H9 (cell line): ENCODE measurements at regions not wholly inside any gene's neighbourhood (a gene's known extent, or its start where the extent isn't known, plus 50 kb on each side); places are given as distances from the start of the nearest gene placed in this dataset.

Source experiments
- DNase-seq: peaks from one replicate; pipeline ENCODE4 v3.0.0-alpha.2; 2017
- H2AFZ ChIP-seq: one replicate; pipeline ENCODE4 v1.6.1; 2013; ENCODE audit warnings: mild to moderate bottlenecking, low read length, control low read depth, moderate library complexity
- H2AK5ac ChIP-seq: 2 replicates; pipeline ENCODE4 v1.6.1; 2013; ENCODE audit warnings: low read length, control low read depth, mixed read lengths; ENCODE audit not compliant: insufficient read length
- H2BK120ac ChIP-seq: one replicate; pipeline ENCODE4 v1.6.1; 2013; ENCODE audit warnings: low read depth, mild to moderate bottlenecking, low read length, control low read depth, inconsistent platforms; ENCODE audit not compliant: poor library complexity, severe bottlenecking
- H2BK12ac ChIP-seq: 2 replicates; pipeline ENCODE4 v1.6.1; 2013; ENCODE audit warnings: low read length, control low read depth, mixed read lengths, low read depth; ENCODE audit not compliant: insufficient read length
- H2BK15ac ChIP-seq: 2 replicates; pipeline ENCODE4 v1.6.1; 2013; ENCODE audit warnings: low read depth, low read length, control low read depth
- H2BK20ac ChIP-seq: one replicate; pipeline ENCODE4 v1.6.1; 2013; ENCODE audit warnings: low read depth, mild to moderate bottlenecking, low read length, control low read depth, inconsistent platforms; ENCODE audit not compliant: poor library complexity, severe bottlenecking
- H2BK5ac ChIP-seq: 2 replicates; pipeline ENCODE4 v1.6.1; 2013; ENCODE audit warnings: low read length, control low read depth, mixed read lengths; ENCODE audit not compliant: insufficient read length
- H3K14ac ChIP-seq: 2 replicates; pipeline ENCODE4 v1.6.1; 2013; ENCODE audit warnings: low read length, control low read depth; ENCODE audit not compliant: insufficient read depth
- H3K18ac ChIP-seq: 2 replicates; pipeline ENCODE4 v1.6.1; 2013; ENCODE audit warnings: low read depth, mild to moderate bottlenecking, mixed read lengths, low read length, control low read depth; ENCODE audit not compliant: insufficient read length
- H3K23ac ChIP-seq: 2 replicates; pipeline ENCODE4 v1.6.1; 2013; ENCODE audit warnings: low read length, control low read depth, mixed read lengths, low read depth; ENCODE audit not compliant: insufficient read length
- H3K23me2 ChIP-seq: 2 replicates; pipeline ENCODE4 v1.6.1; 2013; ENCODE audit warnings: low read depth, mild to moderate bottlenecking, mixed read lengths, low read length, control low read depth; ENCODE audit not compliant: insufficient read length, poor library complexity, severe bottlenecking
- H3K27ac ChIP-seq: 2 replicates; pipeline ENCODE4 v1.5.1; 2013; ENCODE audit warnings: low read length, control low read depth, mixed read lengths, low read depth; ENCODE audit not compliant: insufficient read length
- H3K27me3 ChIP-seq: 2 replicates; pipeline ENCODE4 v1.6.1; 2013; ENCODE audit warnings: low read length, control low read depth, inconsistent platforms; ENCODE audit not compliant: insufficient read depth
- H3K4ac ChIP-seq: 2 replicates; pipeline ENCODE4 v1.6.1; 2013; ENCODE audit warnings: low read depth, mild to moderate bottlenecking, control low read depth, inconsistent platforms, low read length, moderate library complexity
- H3K4me1 ChIP-seq: 2 replicates; pipeline ENCODE4 v1.6.1; 2013; ENCODE audit warnings: low read length, control low read depth, inconsistent platforms; ENCODE audit not compliant: insufficient read depth
- H3K4me2 ChIP-seq: 2 replicates; pipeline ENCODE4 v1.6.1; 2013; ENCODE audit warnings: low read length, control low read depth, mixed read lengths; ENCODE audit not compliant: insufficient read length, insufficient read depth
- H3K56ac ChIP-seq: 2 replicates; pipeline ENCODE4 v1.6.1; 2013; ENCODE audit warnings: low read depth, mild to moderate bottlenecking, mixed read lengths, low read length, control low read depth; ENCODE audit not compliant: insufficient read length
- H3K79me1 ChIP-seq: 2 replicates; pipeline ENCODE4 v1.6.1; 2013; ENCODE audit warnings: low read depth, mild to moderate bottlenecking, moderate library complexity, low read length, control low read depth, inconsistent platforms; ENCODE audit not compliant: insufficient read depth, poor library complexity, severe bottlenecking
- H3K79me2 ChIP-seq: 2 replicates; pipeline ENCODE4 v1.6.1; 2013; ENCODE audit warnings: low read length, control low read depth, inconsistent platforms; ENCODE audit not compliant: insufficient read depth
- H3K9ac ChIP-seq: 2 replicates; pipeline ENCODE4 v1.6.1; 2013; ENCODE audit warnings: low read length, control low read depth, mixed read lengths; ENCODE audit not compliant: insufficient read length; ENCODE audit errors: extremely low read depth
- H3K9me3 ChIP-seq: one replicate; pipeline ENCODE4 v1.6.1; 2013; ENCODE audit warnings: low read depth, low read length, inconsistent platforms; ENCODE audit not compliant: control insufficient read depth
- H3T11ph ChIP-seq: one replicate; pipeline ENCODE4 v1.6.1; 2013; ENCODE audit warnings: mild to moderate bottlenecking, low read length, control low read depth, inconsistent platforms
- H4K20me1 ChIP-seq: one replicate; pipeline ENCODE4 v1.6.1; 2013; ENCODE audit not compliant: control insufficient read depth, insufficient read length, insufficient read depth
- H4K5ac ChIP-seq: 2 replicates; pipeline ENCODE4 v1.6.1; 2013; ENCODE audit warnings: low read depth, mild to moderate bottlenecking, mixed read lengths, low read length, control low read depth; ENCODE audit not compliant: insufficient read length
- H4K8ac ChIP-seq: replicated peaks from 2 replicates; pipeline ENCODE4 v1.6.1; 2013; ENCODE audit warnings: low read length, control low read depth, mixed read lengths, low read depth; ENCODE audit not compliant: insufficient read length
- H4K91ac ChIP-seq: 2 replicates; pipeline ENCODE4 v1.6.1; 2013; ENCODE audit warnings: low read depth, mild to moderate bottlenecking, moderate library complexity, mixed read lengths, low read length, control low read depth; ENCODE audit not compliant: insufficient read length
- H3K27ac Mint-ChIP-seq, 3 experiments: 2 replicates in 2 of 3; 3 replicates in 1 of 3; pipeline ENCODE4 v1.8.0; 2020 to 2021; ENCODE audit warnings: mixed read lengths in 3 of 3, mild to moderate bottlenecking in 1 of 3, moderate library complexity in 1 of 3
- H3K27me3 Mint-ChIP-seq: 2 replicates; pipeline ENCODE4 v1.8.0; 2021; ENCODE audit warnings: low read depth, mild to moderate bottlenecking, moderate library complexity, mixed read lengths
- H3K36me3 Mint-ChIP-seq, 3 experiments: 2 replicates in 2 of 3; 3 replicates in 1 of 3; pipeline ENCODE4 v1.8.0; 2020 to 2021; ENCODE audit warnings: low read depth in 3 of 3, mixed read lengths in 3 of 3; ENCODE audit not compliant: insufficient read depth in 1 of 3
- H3K4me1 Mint-ChIP-seq, 2 experiments: 2 replicates each; pipeline ENCODE4 v1.8.0; 2020; ENCODE audit warnings: mixed read lengths in 2 of 2
- H3K4me3 Mint-ChIP-seq, 2 experiments: 2 replicates in 1 of 2; 3 replicates in 1 of 2; pipeline ENCODE4 v1.8.0; 2020 to 2021; ENCODE audit warnings: mild to moderate bottlenecking in 2 of 2, mixed read lengths in 2 of 2, moderate library complexity in 1 of 2
- H3K9me3 Mint-ChIP-seq, 2 experiments: 2 replicates in 1 of 2; 3 replicates in 1 of 2; pipeline ENCODE4 v1.8.0; 2020; ENCODE audit warnings: mild to moderate bottlenecking in 2 of 2, mixed read lengths in 2 of 2, moderate library complexity in 1 of 2
- WGBS: extraction: QIAGEN DNeasy Blood & Tissue Kit; methylation state at CpG from one replicate; pipeline ENCODE4 v1.1.7; 2013; ENCODE audit warnings: missing lambda C conversion rate, low lambda C conversion rate, mixed read lengths; ENCODE audit not compliant: insufficient read length; ENCODE audit errors: extremely low coverage; 5-methylcytosine and 5-hydroxymethylcytosine counted together
- TF ChIP-seq, protein P1 (sequence below): fragments of 200-600 bp; sonication (generic); conservative IDR thresholded peaks from 3 replicates; pipeline ENCODE4 v1.8.0; 2021; ENCODE audit warnings: antibody characterized with exemption, mild to moderate bottlenecking

DNA sequence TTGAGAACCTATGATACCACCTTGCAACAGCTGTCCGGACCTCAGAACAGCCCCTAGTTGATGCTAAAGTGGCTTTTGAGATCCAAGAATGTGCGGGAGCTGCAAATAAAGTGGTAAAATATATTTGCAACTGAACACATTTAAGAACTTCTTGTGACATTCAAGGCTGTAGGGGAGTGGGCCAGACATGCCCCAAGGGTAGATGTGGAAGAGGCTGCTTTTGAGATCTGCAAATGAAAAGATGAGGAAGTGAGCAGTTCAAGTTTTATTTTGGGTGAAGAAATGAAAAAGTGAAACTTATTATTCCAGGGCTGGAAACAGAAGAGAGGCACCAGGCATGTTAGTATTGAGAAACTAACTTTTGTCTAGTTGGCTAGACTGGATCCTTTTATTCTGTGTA lies 359.5 kb upstream of the PLXNA2 start:
- Mint-ChIP-seq H3K4me1 (peaks cover 38 to 47% of the 10 kb centered on the region in 2 experiments), H3K27ac (no peak overlapping the region), H3K27me3 (no peaks in the 10 kb centered on the region), H3K9me3 (no peaks in the 10 kb centered on the region), H3K4me3 (no peak overlapping the region), H3K36me3 (no peaks in the 10 kb centered on the region)
- H3K9ac ChIP-seq = no peak overlapping the region
- no peaks in the 10 kb centered on the region for H3K9me3 ChIP-seq
- H3K14ac ChIP-seq = no peak overlapping the region
- no CpG with 5 or more reads among the region's 2 CpGs for WGBS
- no peaks in the 10 kb centered on the region for H3K79me2 ChIP-seq
- H4K20me1 ChIP-seq = no peaks in the 10 kb centered on the region
- no peak overlapping the region for H2AFZ ChIP-seq
- no peak overlapping the region for H3K56ac ChIP-seq
- H3K23ac ChIP-seq = no peak overlapping the region
- no peak overlapping the region for H2BK120ac ChIP-seq
- H2BK5ac ChIP-seq = no peak overlapping the region
- H3K4me2 ChIP-seq = no peak overlapping the region
- no peaks in the 10 kb centered on the region for H3K79me1 ChIP-seq
- H2BK12ac ChIP-seq = no peak overlapping the region
- no peak overlapping the region for H3K27ac ChIP-seq
- DNase-seq = no peak
- no peak overlapping the region for H2BK15ac ChIP-seq
- H3K4me1 ChIP-seq = peaks cover 9% of the 10 kb centered on the region; the same call in 1 of the 2 replicates
- H2BK20ac ChIP-seq = no peak overlapping the region
- TF ChIP-seq, protein P1, sequence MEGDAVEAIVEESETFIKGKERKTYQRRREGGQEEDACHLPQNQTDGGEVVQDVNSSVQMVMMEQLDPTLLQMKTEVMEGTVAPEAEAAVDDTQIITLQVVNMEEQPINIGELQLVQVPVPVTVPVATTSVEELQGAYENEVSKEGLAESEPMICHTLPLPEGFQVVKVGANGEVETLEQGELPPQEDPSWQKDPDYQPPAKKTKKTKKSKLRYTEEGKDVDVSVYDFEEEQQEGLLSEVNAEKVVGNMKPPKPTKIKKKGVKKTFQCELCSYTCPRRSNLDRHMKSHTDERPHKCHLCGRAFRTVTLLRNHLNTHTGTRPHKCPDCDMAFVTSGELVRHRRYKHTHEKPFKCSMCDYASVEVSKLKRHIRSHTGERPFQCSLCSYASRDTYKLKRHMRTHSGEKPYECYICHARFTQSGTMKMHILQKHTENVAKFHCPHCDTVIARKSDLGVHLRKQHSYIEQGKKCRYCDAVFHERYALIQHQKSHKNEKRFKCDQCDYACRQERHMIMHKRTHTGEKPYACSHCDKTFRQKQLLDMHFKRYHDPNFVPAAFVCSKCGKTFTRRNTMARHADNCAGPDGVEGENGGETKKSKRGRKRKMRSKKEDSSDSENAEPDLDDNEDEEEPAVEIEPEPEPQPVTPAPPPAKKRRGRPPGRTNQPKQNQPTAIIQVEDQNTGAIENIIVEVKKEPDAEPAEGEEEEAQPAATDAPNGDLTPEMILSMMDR = no peak
- no peak overlapping the region for H2AK5ac ChIP-seq
- no peak overlapping the region for H3K4ac ChIP-seq
- H4K5ac ChIP-seq = no peak overlapping the region
- no peak overlapping the region for H3K18ac ChIP-seq
- H3K27me3 ChIP-seq = no peaks in the 10 kb centered on the region
- H3K23me2 ChIP-seq = no peaks in the 10 kb centered on the region
- no peak overlapping the region for H4K91ac ChIP-seq
- H3T11ph ChIP-seq = no peak overlapping the region
- no peak overlapping the region for H4K8ac ChIP-seq
